Natural killer cell treated with Interleukin-12 subunit alpha and Interleukin-12 subunit beta and Interleukin-15 and Interleukin-18, amount 100 ng/mL, for 72 hours (primary cell): ENCODE measurements at regions not wholly inside any gene's neighbourhood (a gene's known extent, or its start where the extent isn't known, plus 50 kb on each side); places are given as distances from the start of the nearest gene placed in this dataset.
"Not testable (repeated sequence)": the region's sequence is repeated elsewhere in the genome, so short reads cannot be mapped to it uniquely, and the experiment has no call there.

Experiments used
- ATAC-seq, 2 donors: fragments of 150-1000 bp; cut with Tn5 transposase in 1 of 2; sonication (Bioruptor Pico), chemical (Tn5 transposase) in 1 of 2; 2 replicates each; pipeline ENCODE4 v1.10.0; 2021
- DNase-seq: peaks from one replicate; pipeline ENCODE4 v3.0.0; 2022; ENCODE audit warnings: low spot score
- H3K27ac Mint-ChIP-seq, 2 donors: 1 replicate in 1 of 2; 2 replicates in 1 of 2; pipeline ENCODE4 v1.8.0; 2022; ENCODE audit warnings: mixed read lengths in 2 of 2, mild to moderate bottlenecking in 1 of 2, moderate library complexity in 1 of 2
- H3K27me3 Mint-ChIP-seq, 2 donors: 1 replicate in 1 of 2; 2 replicates in 1 of 2; pipeline ENCODE4 v1.8.0; 2022; ENCODE audit warnings: mixed read lengths in 2 of 2
- H3K36me3 Mint-ChIP-seq: one replicate; pipeline ENCODE4 v1.8.0; 2022; ENCODE audit warnings: mixed read lengths
- H3K4me1 Mint-ChIP-seq, 2 donors: 1 replicate in 1 of 2; 2 replicates in 1 of 2; pipeline ENCODE4 v1.8.0; 2022; ENCODE audit warnings: low read depth in 2 of 2, mixed read lengths in 2 of 2, mild to moderate bottlenecking in 1 of 2
- H3K4me3 Mint-ChIP-seq: one replicate; pipeline ENCODE4 v1.8.0; 2022; ENCODE audit warnings: mixed read lengths
- H3K9me3 Mint-ChIP-seq: 2 replicates; pipeline ENCODE4 v1.8.0; 2022; ENCODE audit warnings: mixed read lengths

DNA sequence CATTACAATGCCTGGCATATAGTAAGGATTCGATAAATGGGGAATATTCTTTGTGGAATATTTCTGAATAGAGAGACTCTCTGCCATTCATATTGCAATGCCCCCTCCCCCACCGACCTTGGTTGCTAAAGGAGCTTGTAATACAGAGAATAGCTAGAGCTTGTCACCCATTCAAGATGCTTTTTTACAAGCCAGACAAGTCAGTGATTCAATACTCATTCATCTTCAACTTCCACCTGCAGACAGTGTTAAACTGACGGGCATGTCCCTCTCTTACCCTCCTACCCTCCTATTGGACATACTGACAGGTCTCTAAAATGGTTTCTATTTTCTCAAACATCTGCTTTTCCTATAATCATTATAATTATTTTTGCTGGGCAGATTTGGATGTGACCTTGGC, 257.4 kb downstream of the KCNJ2 start:
- H3K9me3 Mint-ChIP-seq: peaks cover 3% of the 10 kb centered on the region
- H3K4me1 Mint-ChIP-seq: no peaks in the 10 kb centered on the region
- ATAC-seq (no peak), DNase-seq (no peak)
- no peaks in the 10 kb centered on the region for H3K36me3 Mint-ChIP-seq
- H3K27me3 Mint-ChIP-seq: no peaks in the 10 kb centered on the region
- no peak overlapping the region for H3K4me3 Mint-ChIP-seq
- no peak overlapping the region for H3K27ac Mint-ChIP-seq

DNA sequence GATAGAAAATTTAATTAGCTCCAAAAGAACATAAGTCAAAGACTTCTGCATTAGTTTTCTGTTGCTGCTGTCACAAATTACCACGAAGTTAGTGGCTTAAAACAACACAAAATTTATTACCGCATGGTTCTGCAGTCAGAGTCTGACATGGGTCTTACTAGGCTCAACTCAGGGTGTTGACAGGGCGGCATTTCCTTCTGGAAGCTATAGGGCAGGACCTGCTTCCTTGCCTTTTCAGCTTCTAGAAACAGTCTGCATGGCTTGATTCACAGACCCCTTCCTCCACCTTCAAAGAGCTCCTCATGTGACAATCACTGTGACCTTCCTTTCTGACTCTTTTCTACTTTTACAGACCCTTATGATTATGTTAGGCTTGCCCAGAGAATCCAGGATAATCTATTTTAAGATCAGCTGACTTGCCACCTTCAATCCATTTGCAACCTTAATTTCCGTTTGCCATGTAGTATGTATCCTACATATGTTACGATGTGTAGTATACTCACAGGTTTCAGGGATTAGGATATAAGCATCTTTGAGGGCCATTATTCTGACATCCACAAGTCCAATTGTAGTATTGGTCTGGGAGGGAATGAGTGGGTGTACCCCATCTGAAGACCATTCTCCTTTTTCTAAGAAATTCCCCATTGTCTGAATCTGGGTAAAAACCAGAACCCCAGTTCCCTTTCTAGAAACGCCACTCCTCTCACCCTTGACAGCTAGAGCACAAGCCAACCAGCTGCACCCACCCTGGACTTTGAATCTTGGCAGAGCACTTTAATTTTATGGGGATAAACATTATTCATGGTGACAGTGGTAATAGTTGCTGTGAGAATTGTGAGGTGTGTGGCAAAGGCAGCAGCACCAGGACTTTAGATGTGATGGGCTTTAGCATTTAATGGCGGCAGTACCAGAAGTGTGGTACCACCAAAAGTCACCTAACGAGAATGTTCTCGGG, 265.5 kb downstream of the KCNJ2 start:
- Mint-ChIP-seq H3K9me3 (peaks cover 3% of the 10 kb centered on the region), H3K4me1 (no peaks in the 10 kb centered on the region), H3K4me3 (no peak overlapping the region), H3K27me3 (no peaks in the 10 kb centered on the region), H3K27ac (no peak overlapping the region), H3K36me3 (no peaks in the 10 kb centered on the region)
- DNase-seq: no peak
- ATAC-seq: no peak

DNA sequence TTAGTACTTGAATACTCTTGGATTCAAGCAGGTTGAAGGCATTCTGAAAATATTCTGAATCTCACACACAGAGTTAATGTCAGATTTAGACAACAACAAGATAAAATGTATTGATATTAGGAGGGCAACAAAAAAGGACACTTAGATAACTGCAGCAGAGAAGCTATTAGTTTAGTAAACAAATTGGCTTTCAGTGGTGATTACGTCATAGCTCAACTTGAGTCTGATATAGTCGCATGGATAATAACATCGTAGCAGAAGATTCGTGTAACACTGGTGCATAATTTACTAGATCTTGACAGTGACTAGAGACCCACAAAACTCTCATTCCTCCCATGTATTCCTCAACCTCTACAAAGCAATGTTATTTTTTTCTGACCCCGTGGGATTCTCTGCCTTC, 268.3 kb downstream of the KCNJ2 start:
- ATAC-seq (no peak), DNase-seq (no peak)
- Mint-ChIP-seq H3K27ac (no peak overlapping the region), H3K4me1 (no peaks in the 10 kb centered on the region), H3K36me3 (no peaks in the 10 kb centered on the region), H3K27me3 (no peaks in the 10 kb centered on the region), H3K9me3 (peaks cover 8% of the 10 kb centered on the region), H3K4me3 (no peak overlapping the region)

DNA sequence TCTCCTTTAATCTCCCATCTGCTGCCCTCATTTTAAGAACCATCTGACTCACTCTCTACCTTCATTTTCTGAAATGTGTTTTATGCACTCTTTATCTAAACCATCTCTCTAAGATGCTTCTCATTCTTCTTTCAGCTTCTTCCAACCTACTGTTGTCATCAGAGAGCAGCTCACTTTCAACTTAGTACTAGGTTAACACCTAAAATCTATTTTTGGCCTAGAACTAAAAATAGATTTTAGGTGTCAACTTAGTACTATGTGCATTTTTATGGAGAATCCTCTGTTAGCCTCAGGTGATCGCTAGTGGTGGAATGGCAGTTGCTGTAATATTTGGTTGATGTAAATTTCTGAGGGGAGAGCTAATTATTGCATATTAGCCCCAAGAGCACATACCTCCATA, 277.1 kb downstream of the KCNJ2 start:
- H3K4me1 Mint-ChIP-seq: no peaks in the 10 kb centered on the region
- no peak for DNase-seq
- H3K4me3 Mint-ChIP-seq: no peak overlapping the region
- no peaks in the 10 kb centered on the region for H3K27me3 Mint-ChIP-seq
- ATAC-seq: no peak
- H3K9me3 Mint-ChIP-seq: peaks cover 16% of the 10 kb centered on the region
- no peaks in the 10 kb centered on the region for H3K36me3 Mint-ChIP-seq
- H3K27ac Mint-ChIP-seq: no peak overlapping the region

DNA sequence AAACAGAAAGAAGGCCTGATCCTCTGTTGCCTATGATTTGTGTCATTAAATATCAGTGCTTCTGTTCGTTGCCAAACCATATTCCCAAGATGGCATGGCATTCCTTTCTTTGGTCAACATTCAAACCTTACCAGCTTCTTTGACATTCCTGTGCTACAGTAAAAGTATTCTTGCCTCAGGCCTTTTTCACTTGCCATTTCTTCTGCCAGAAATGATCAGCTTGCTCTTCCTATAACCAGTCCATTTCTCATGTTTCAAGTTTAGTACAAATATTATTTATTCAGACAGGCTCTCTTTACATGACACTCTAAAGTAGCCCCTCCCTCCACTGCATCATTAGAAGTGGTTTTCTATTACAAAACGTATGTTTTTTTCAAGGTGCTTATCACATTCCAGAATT, 278.3 kb downstream of the KCNJ2 start:
- Mint-ChIP-seq H3K36me3 (no peaks in the 10 kb centered on the region), H3K4me1 (no peaks in the 10 kb centered on the region), H3K27ac (no peak overlapping the region), H3K9me3 (peaks cover 16% of the 10 kb centered on the region), H3K27me3 (no peaks in the 10 kb centered on the region), H3K4me3 (no peak overlapping the region)
- ATAC-seq (no peak), DNase-seq (no peak)

DNA sequence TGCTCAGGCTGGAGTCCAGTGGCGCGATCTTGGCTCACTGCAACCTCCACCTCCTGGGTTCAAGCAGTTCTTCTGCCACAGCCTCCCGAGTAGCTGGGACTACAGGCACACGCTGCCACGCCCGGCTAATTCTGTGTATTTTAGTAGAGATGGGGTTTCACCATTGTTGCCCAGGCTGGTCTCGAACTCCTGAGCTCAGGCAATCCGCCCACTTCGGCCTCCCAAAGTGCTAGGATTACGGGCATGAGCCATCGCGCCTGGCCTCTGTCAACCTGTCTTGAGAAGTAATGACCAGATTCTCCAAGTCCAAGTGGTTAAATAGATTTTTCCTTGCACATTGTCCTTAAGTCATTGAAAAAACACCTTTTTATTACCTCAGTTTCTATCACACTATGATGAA, 283.7 kb downstream of the KCNJ2 start:
- not testable (repeated sequence) for H3K36me3 Mint-ChIP-seq, H3K27me3 Mint-ChIP-seq, DNase-seq, ATAC-seq, H3K27ac Mint-ChIP-seq, H3K4me1 Mint-ChIP-seq, H3K9me3 Mint-ChIP-seq, H3K4me3 Mint-ChIP-seq

DNA sequence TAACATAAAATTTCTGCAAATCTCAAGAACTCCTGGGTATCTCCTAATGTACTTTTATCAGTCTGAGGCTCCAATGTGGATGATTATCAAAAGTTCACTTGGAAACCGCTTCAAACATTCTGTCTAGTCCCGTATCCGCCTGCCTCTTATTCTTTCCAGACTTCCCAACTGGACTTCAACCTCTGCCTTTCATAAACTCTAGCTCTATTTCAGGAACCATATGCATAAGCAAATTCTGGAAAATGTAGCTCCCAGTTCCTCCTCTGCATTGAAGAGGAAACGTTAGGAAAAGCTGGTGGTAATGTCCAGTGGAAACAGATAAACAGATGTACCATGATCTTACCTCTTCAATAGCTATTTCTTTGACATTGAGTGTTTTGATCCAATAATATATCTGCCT, 285.0 kb downstream of the KCNJ2 start:
- DNase-seq (no peak), ATAC-seq (no peak)
- Mint-ChIP-seq H3K9me3 (peaks cover 5% of the 10 kb centered on the region), H3K36me3 (no peaks in the 10 kb centered on the region), H3K27me3 (no peaks in the 10 kb centered on the region), H3K27ac (no peak overlapping the region), H3K4me3 (no peak overlapping the region), H3K4me1 (no peaks in the 10 kb centered on the region)

DNA sequence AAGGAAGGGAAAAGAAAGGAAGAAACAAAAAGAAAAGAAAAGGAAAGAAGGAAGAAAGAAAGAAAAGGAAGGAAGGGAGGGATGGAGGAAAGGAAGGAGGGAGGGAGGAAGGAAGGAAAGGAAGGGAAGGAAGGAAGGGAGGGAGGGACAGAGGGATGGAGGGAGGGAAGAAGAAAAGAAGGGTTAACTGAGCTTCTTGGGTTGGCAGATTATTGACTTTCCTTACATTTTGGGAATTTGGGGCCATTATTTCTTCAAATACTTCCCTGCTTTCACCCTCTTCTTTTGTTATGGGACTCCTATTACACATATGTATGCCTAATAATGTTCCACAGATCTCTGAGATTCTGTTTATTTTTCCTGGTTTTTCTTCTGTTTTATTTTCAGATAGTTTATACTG, 285.6 kb downstream of the KCNJ2 start:
- no peak for ATAC-seq
- H3K27me3 Mint-ChIP-seq: no peaks in the 10 kb centered on the region
- H3K4me1 Mint-ChIP-seq: no peaks in the 10 kb centered on the region
- DNase-seq: no peak
- no peaks in the 10 kb centered on the region for H3K36me3 Mint-ChIP-seq
- no peak overlapping the region for H3K4me3 Mint-ChIP-seq
- peaks cover 5% of the 10 kb centered on the region for H3K9me3 Mint-ChIP-seq
- H3K27ac Mint-ChIP-seq: no peak overlapping the region

DNA sequence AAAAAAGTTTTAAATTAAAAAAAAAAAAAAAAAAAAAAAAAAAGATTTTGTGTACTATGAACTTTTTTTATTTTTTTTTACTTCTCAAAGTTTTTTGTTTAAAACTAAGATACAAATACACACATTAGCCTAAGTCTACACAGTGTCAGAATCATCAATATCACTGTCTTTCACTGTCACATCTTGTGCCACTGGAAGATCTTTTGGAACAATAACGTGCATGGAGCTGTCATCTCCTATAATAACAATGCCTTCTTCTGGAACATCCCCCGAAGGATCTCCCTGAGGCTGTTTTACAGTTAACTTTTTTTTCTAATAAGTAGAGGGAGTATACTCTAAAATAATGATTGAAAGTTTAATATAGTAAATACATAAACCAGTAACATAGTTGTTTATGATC, 295.7 kb downstream of the KCNJ2 start:
- ATAC-seq (no peak), DNase-seq (no peak)
- Mint-ChIP-seq H3K27me3 (no peaks in the 10 kb centered on the region), H3K36me3 (no peaks in the 10 kb centered on the region), H3K4me1 (no peaks in the 10 kb centered on the region), H3K4me3 (no peak overlapping the region), H3K9me3 (no peaks in the 10 kb centered on the region), H3K27ac (no peak overlapping the region)

DNA sequence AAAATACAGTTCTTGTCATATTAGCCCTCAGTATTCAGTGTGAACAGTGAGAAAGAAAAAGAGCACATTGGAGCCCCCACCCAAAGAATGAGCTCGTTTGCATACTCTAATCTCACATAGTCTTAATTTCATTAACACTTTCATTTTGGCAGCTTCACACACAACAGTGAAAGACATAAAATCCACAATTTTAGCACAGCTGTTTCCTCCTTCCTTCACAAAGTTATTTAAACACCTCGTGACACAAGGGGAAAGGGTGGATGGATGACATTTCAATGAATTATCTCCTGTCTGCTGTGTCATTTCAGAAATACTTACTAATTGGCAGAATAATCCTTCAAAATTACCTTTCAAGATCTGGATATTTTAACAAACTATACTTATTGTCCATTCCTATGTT, 299.3 kb downstream of the KCNJ2 start:
- Mint-ChIP-seq H3K4me1 (no peaks in the 10 kb centered on the region), H3K36me3 (no peaks in the 10 kb centered on the region), H3K9me3 (no peaks in the 10 kb centered on the region), H3K27ac (no peak overlapping the region), H3K27me3 (no peaks in the 10 kb centered on the region), H3K4me3 (no peak overlapping the region)
- no peak for ATAC-seq
- no peak for DNase-seq

DNA sequence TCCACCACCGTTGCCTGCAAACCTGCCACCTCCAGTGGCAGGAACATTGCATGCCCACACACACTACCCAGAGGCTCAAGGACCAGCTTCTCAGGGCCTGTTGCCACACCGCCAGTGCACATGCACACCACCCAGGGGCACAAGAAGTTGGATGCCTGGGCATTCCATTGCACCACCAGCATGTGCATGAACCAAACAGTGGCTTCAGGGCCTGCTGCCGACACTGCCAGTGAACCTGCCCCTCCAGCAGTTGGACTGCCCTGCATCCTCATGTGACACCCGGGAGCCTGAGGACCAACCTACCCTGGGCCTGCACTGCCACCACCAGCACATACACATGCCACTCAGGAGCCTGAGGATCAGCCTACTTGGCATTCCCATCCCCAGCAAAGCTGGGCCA, 303.7 kb downstream of the KCNJ2 start:
- Mint-ChIP-seq H3K4me1 (no peaks in the 10 kb centered on the region), H3K36me3 (no peaks in the 10 kb centered on the region), H3K27ac (no peak overlapping the region), H3K9me3 (no peaks in the 10 kb centered on the region), H3K4me3 (no peak overlapping the region), H3K27me3 (no peaks in the 10 kb centered on the region)
- ATAC-seq (no peak), DNase-seq (no peak)

DNA sequence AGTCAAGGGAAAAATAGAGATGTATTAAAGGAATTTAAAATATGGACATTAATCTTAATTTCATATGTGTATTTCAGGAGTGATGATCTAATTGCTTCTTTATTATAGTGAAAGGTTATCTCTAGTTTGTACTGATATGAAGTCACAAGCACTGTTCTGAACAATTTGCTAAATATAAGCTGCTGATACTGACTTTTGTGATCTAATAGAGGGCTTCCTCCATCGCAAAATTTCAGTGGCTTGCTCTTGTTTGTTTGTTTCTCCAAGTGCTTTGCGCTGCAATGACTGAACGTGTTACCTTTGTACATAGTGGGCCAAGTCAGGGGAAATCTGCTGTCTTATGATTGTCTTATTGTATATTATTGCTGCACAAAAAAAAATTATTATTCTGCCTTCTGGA, 307.0 kb downstream of the KCNJ2 start:
- DNase-seq (no peak), ATAC-seq (no peak)
- Mint-ChIP-seq H3K27ac (no peak overlapping the region), H3K36me3 (no peaks in the 10 kb centered on the region), H3K9me3 (no peaks in the 10 kb centered on the region), H3K4me1 (no peaks in the 10 kb centered on the region), H3K27me3 (no peaks in the 10 kb centered on the region), H3K4me3 (no peak overlapping the region)

DNA sequence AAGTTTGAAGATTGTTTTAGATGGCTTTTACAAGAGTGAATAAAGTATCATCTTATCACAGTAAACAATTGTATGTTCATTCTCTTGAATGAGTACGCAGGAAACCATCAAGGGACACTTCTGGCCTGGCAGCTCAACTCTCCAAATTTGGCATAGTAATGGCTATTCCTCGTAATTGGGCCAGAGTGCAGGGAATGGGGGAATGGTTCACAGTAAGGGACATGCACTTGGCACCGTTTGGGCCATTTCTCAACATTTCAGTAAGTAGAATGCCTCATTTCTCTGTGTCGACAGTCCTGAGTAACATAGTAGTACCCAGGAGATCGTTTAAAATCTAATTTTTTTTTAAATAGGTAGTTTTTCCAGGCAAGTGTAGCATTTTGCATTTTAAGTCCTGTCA, 309.6 kb downstream of the KCNJ2 start:
- H3K4me1 Mint-ChIP-seq: no peaks in the 10 kb centered on the region
- no peak for DNase-seq
- no peak for ATAC-seq
- H3K27me3 Mint-ChIP-seq: no peaks in the 10 kb centered on the region
- peaks cover 6% of the 10 kb centered on the region for H3K9me3 Mint-ChIP-seq
- no peak overlapping the region for H3K27ac Mint-ChIP-seq
- H3K4me3 Mint-ChIP-seq: no peak overlapping the region
- H3K36me3 Mint-ChIP-seq: no peaks in the 10 kb centered on the region

DNA sequence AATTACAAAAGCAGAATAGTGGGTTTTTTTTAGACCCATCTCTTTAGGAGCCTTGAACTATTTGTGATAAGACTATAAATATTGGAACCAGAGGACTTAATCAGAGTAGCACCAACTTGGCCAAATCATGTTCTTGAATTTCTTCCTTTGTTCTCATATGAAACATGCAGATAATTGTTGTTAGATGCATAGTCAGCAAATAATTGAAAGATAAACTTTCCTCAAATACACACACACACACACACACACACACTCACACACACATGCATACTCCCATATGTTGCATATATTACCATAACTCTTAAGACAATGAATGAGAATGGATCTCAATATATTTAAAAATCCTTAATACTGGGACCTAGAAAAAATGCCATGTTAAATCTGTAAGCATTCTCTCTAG, 310.4 kb downstream of the KCNJ2 start:
- H3K36me3 Mint-ChIP-seq: no peaks in the 10 kb centered on the region
- no peak for ATAC-seq
- H3K4me3 Mint-ChIP-seq: no peak overlapping the region
- H3K27me3 Mint-ChIP-seq: no peaks in the 10 kb centered on the region
- no peaks in the 10 kb centered on the region for H3K4me1 Mint-ChIP-seq
- DNase-seq: no peak
- no peak overlapping the region for H3K27ac Mint-ChIP-seq
- H3K9me3 Mint-ChIP-seq: peaks cover 6% of the 10 kb centered on the region

DNA sequence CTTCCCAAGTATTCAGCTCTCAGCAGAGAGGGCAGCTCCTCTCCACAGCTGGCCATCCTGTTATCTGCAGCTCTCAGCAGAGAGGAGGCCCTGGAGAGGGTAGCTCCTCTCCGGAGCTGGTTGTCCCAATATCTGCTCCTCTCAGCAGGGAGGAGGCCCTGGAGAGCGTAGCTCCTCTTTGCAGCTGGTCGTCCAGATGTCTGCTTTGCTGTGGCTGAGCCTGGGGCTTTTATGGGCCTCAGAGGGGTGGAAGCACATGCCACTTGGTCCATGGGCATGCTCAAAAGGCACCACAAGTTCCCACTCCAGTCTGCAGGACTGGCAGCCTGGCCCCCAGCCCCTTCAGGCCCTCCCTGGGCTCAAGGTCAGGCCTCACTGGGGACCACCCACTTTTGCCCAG, 314.3 kb downstream of the KCNJ2 start:
- DNase-seq (no peak), ATAC-seq (no peak)
- peaks cover 6% of the 10 kb centered on the region for H3K9me3 Mint-ChIP-seq
- H3K27ac Mint-ChIP-seq: no peak overlapping the region
- no peaks in the 10 kb centered on the region for H3K27me3 Mint-ChIP-seq
- H3K36me3 Mint-ChIP-seq: no peaks in the 10 kb centered on the region
- no peak overlapping the region for H3K4me3 Mint-ChIP-seq
- no peaks in the 10 kb centered on the region for H3K4me1 Mint-ChIP-seq
